OCI-LY1 (cell line): ENCODE measurements at regions not wholly inside any gene's neighbourhood (a gene's known extent, or its start where the extent isn't known, plus 50 kb on each side); places are given as distances from the start of the nearest gene placed in this dataset.

Source experiments
- CTCF ChIP-seq: fragments of 200-600 bp; sonication (generic), shearing (Covaris generic); IDR thresholded peaks from 2 replicates; pipeline ENCODE4 v1.5.1; 2017; ENCODE audit warnings: mild to moderate bottlenecking, antibody characterized with exemption, low read length, moderate library complexity, mixed read lengths
- EZH2 ChIP-seq: fragments of 200-600 bp; sonication (generic), shearing (Covaris generic); IDR thresholded peaks from 2 replicates; pipeline ENCODE4 v1.8.0; 2017; ENCODE audit warnings: borderline replicate concordance, mixed run types, mild to moderate bottlenecking, antibody characterized with exemption, low read length, moderate library complexity, mixed read lengths

GRCh38 chr16:60564588-60564987, 1471.7 kb downstream of the CDH8 start:
- TF ChIP-seq CTCF (no peak), EZH2 (no peak)
